ENCODE measurements at regions not wholly inside any gene's neighbourhood (a gene's known extent, or its start where the extent isn't known, plus 50 kb on each side); places are given as distances from the start of the nearest gene placed in this dataset.

DNA sequence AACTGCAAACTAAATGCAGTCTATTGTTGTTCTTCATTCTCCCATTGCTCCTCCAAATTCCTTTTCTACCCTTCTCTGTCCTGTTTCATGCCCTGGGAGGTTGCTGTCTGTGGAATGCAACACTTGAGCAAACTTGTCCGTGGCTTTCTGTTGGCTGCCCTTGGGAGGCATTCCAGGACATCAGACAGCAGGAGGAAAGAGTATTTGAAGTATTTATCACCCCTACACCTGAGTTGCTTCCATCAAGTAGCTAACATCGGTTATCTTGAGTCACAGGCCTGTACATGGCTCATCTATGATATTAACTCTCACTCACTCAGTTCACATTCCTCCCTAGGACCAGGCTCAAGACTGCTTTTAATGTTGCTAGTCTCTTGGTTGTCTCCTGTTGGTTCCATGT, 803.4 kb upstream of the CDH6 start (continued):
- TF ChIP-seq, protein P1, sequence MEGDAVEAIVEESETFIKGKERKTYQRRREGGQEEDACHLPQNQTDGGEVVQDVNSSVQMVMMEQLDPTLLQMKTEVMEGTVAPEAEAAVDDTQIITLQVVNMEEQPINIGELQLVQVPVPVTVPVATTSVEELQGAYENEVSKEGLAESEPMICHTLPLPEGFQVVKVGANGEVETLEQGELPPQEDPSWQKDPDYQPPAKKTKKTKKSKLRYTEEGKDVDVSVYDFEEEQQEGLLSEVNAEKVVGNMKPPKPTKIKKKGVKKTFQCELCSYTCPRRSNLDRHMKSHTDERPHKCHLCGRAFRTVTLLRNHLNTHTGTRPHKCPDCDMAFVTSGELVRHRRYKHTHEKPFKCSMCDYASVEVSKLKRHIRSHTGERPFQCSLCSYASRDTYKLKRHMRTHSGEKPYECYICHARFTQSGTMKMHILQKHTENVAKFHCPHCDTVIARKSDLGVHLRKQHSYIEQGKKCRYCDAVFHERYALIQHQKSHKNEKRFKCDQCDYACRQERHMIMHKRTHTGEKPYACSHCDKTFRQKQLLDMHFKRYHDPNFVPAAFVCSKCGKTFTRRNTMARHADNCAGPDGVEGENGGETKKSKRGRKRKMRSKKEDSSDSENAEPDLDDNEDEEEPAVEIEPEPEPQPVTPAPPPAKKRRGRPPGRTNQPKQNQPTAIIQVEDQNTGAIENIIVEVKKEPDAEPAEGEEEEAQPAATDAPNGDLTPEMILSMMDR (conservative IDR thresholded peaks at IDR 0.05; ENCODE audit: low read depth in 2 of 2) = no peak

DNA sequence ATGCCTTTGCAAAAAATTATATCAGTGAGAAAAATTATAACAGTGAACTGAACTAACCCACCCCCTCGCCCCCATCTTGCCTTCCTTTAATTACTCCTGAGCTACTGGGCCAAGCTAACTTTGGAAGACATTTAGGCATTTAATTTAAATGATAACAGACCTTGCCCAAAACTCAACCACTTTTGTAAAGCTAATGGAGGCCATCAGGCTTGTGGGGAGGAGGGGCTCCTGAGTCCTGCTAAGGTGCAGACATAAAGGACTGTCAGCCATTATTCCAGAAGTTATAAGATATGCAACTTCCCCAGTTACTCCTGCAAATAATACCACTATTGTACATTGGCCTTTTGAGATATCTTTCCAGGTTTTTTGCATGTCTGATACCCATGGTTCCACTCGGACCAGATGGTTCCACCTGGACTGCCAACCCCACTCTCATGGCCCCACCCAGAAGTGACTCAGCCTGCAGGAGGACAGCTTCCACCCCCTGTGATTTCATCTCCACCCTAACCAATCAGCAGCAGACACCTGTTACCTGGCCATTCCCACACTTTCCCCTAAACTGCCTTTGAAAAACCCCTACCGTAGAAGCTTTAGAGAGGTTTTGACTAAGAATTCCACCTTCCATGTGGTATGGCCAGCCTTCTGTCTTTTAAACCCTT, 805.4 kb upstream of the CDH6 start:
- no peaks in the 10 kb centered on the region for H3K9me3 Mint-ChIP-seq
- 0 out of 2 replicates have a peak, but pooled peaks cover 9% of the 10 kb centered on the region for H3K4me1 ChIP-seq (ENCODE audit: insufficient read depth)
- peak; percentile 37; the same call in 1 of the 3 replicates for ATAC-seq
- peaks cover 25% of the 10 kb centered on the region for H3K4me1 Mint-ChIP-seq
- peak overlapping the region; percentile 90 for H3K27ac Mint-ChIP-seq
- no peak for TF ChIP-seq CREB1 (CRISPR knock-in tag; IDR thresholded peaks at IDR 0.05; ENCODE audit: low read depth)
- TF ChIP-seq NANOG (IDR thresholded peaks at IDR 0.05; ENCODE audit: borderline replicate concordance) = 0 out of 2 replicates have a peak, but pooled peaks have one; percentile 55
- H3K9me2 ChIP-seq (ENCODE audit: insufficient read depth) = peaks cover 11% of the 10 kb centered on the region
- H3K4me2 ChIP-seq = peak overlapping the region; percentile 55
- DNase-seq (ENCODE audit: low spot score) = peak; percentile 33
- no peaks in the 10 kb centered on the region for H3K36me3 ChIP-seq (ENCODE audit: insufficient read depth)
- H3K27me3 ChIP-seq (ENCODE audit: insufficient read depth) = no peaks in the 10 kb centered on the region
- no peak overlapping the region for H2AFZ ChIP-seq
- H3K4me3 ChIP-seq = no peak overlapping the region
- peak overlapping the region; percentile 61; the same call in 1 of the 2 replicates for H3K27ac ChIP-seq (ENCODE audit: low read depth)
- H3K4me3 Mint-ChIP-seq = no peak overlapping the region
- H3K79me2 ChIP-seq (replicated peaks; ENCODE audit: insufficient read depth) = no peaks in the 10 kb centered on the region
- H3K36me3 Mint-ChIP-seq (ENCODE audit: low read depth) = peaks cover 5% of the 10 kb centered on the region; the same call in 1 of the 3 replicates
- H3F3A ChIP-seq (replicated peaks; ENCODE audit: low read depth) = no peaks in the 10 kb centered on the region
- H3K27me3 Mint-ChIP-seq (ENCODE audit: insufficient read depth, low read depth, poor library complexity) = peaks cover 1% of the 10 kb centered on the region
- H4K20me1 ChIP-seq (replicated peaks; ENCODE audit: insufficient read depth) = no peaks in the 10 kb centered on the region

DNA sequence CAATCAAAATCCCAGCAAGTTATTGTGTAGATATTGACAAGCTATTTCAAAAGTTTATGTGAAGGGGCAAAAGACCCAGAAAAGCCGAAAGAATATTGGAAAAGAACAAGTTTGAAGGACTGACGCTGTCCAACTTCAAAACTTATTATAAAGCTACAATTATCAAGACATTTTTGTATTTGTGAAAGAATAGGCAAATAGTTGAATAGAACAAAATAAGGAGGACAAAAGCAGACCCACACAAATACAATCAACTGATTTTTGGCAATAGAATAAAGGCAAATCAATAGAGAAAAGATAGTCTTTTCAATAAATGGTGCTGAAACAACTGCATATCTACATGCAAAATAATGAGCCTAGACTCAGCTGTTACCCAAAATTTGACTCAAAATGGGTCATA, 807.7 kb upstream of the CDH6 start:
- no peaks in the 10 kb centered on the region for H4K20me1 ChIP-seq (replicated peaks; ENCODE audit: insufficient read depth)
- peaks cover 11% of the 10 kb centered on the region for H3K9me2 ChIP-seq (ENCODE audit: insufficient read depth)
- H3K4me3 ChIP-seq = no peak overlapping the region
- H3K36me3 Mint-ChIP-seq (ENCODE audit: low read depth) = peaks cover 5% of the 10 kb centered on the region; the same call in 1 of the 3 replicates
- H3K36me3 ChIP-seq (ENCODE audit: insufficient read depth) = no peaks in the 10 kb centered on the region
- no peak overlapping the region for H3K27ac ChIP-seq (ENCODE audit: low read depth)
- no peak overlapping the region for H3K4me2 ChIP-seq
- H3K27me3 Mint-ChIP-seq (ENCODE audit: insufficient read depth, low read depth, poor library complexity) = peaks cover 1% of the 10 kb centered on the region
- no peaks in the 10 kb centered on the region for H3K27me3 ChIP-seq (ENCODE audit: insufficient read depth)
- ATAC-seq (no peak), DNase-seq (ENCODE audit: low spot score) (no peak)
- H3K4me1 Mint-ChIP-seq = peaks cover 25% of the 10 kb centered on the region
- H3K4me1 ChIP-seq (ENCODE audit: insufficient read depth) = 0 out of 2 replicates have a peak, but pooled peaks cover 9% of the 10 kb centered on the region
- no peak overlapping the region for H3K27ac Mint-ChIP-seq
- H2AFZ ChIP-seq = no peak overlapping the region
- no peaks in the 10 kb centered on the region for H3F3A ChIP-seq (replicated peaks; ENCODE audit: low read depth)
- no peaks in the 10 kb centered on the region for H3K9me3 Mint-ChIP-seq
- no peaks in the 10 kb centered on the region for H3K79me2 ChIP-seq (replicated peaks; ENCODE audit: insufficient read depth)
- H3K4me3 Mint-ChIP-seq = no peak overlapping the region
- no peak for TF ChIP-seq CREB1 (CRISPR knock-in tag; IDR thresholded peaks at IDR 0.05; ENCODE audit: low read depth)
- TF ChIP-seq, protein P2, sequence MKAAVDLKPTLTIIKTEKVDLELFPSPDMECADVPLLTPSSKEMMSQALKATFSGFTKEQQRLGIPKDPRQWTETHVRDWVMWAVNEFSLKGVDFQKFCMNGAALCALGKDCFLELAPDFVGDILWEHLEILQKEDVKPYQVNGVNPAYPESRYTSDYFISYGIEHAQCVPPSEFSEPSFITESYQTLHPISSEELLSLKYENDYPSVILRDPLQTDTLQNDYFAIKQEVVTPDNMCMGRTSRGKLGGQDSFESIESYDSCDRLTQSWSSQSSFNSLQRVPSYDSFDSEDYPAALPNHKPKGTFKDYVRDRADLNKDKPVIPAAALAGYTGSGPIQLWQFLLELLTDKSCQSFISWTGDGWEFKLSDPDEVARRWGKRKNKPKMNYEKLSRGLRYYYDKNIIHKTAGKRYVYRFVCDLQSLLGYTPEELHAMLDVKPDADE (IDR thresholded peaks at IDR 0.05) = no peak
- TF ChIP-seq, protein P3, sequence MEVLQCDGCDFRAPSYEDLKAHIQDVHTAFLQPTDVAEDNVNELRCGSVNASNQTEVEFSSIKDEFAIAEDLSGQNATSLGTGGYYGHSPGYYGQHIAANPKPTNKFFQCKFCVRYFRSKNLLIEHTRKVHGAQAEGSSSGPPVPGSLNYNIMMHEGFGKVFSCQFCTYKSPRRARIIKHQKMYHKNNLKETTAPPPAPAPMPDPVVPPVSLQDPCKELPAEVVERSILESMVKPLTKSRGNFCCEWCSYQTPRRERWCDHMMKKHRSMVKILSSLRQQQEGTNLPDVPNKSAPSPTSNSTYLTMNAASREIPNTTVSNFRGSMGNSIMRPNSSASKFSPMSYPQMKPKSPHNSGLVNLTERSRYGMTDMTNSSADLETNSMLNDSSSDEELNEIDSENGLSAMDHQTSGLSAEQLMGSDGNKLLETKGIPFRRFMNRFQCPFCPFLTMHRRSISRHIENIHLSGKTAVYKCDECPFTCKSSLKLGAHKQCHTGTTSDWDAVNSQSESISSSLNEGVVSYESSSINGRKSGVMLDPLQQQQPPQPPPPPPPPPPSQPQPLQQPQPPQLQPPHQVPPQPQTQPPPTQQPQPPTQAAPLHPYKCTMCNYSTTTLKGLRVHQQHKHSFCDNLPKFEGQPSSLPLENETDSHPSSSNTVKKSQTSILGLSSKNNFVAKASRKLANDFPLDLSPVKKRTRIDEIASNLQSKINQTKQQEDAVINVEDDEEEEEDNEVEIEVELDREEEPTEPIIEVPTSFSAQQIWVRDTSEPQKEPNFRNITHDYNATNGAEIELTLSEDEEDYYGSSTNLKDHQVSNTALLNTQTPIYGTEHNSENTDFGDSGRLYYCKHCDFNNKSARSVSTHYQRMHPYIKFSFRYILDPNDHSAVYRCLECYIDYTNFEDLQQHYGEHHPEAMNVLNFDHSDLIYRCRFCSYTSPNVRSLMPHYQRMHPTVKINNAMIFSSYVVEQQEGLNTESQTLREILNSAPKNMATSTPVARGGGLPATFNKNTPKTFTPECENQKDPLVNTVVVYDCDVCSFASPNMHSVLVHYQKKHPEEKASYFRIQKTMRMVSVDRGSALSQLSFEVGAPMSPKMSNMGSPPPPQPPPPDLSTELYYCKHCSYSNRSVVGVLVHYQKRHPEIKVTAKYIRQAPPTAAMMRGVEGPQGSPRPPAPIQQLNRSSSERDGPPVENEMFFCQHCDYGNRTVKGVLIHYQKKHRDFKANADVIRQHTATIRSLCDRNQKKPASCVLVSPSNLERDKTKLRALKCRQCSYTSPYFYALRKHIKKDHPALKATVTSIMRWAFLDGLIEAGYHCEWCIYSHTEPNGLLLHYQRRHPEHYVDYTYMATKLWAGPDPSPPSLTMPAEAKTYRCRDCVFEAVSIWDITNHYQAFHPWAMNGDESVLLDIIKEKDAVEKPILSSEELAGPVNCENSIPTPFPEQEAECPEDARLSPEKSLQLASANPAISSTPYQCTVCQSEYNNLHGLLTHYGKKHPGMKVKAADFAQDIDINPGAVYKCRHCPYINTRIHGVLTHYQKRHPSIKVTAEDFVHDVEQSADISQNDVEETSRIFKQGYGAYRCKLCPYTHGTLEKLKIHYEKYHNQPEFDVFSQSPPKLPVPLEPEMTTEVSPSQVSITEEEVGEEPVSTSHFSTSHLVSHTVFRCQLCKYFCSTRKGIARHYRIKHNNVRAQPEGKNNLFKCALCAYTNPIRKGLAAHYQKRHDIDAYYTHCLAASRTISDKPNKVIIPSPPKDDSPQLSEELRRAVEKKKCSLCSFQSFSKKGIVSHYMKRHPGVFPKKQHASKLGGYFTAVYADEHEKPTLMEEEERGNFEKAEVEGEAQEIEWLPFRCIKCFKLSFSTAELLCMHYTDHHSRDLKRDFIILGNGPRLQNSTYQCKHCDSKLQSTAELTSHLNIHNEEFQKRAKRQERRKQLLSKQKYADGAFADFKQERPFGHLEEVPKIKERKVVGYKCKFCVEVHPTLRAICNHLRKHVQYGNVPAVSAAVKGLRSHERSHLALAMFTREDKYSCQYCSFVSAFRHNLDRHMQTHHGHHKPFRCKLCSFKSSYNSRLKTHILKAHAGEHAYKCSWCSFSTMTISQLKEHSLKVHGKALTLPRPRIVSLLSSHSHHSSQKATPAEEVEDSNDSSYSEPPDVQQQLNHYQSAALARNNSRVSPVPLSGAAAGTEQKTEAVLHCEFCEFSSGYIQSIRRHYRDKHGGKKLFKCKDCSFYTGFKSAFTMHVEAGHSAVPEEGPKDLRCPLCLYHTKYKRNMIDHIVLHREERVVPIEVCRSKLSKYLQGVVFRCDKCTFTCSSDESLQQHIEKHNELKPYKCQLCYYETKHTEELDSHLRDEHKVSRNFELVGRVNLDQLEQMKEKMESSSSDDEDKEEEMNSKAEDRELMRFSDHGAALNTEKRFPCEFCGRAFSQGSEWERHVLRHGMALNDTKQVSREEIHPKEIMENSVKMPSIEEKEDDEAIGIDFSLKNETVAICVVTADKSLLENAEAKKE (CRISPR knock-in tag; IDR thresholded peaks at IDR 0.05) = no peak
- no peak for TF ChIP-seq ZNF114 (CRISPR knock-in tag; IDR thresholded peaks at IDR 0.05)
- TF ChIP-seq ZNF331 (CRISPR knock-in tag; IDR thresholded peaks at IDR 0.05; ENCODE audit: low read depth) = no peak
- no peak for TF ChIP-seq JUNB (IDR thresholded peaks at IDR 0.05; ENCODE audit: unreplicated experiment)

Data from GM23338 (cell line).